ENCODE measurements at regions not wholly inside any gene's neighbourhood (a gene's known extent, or its start where the extent isn't known, plus 50 kb on each side); places are given as distances from the start of the nearest gene placed in this dataset.
"Not testable (repeated sequence)": the region's sequence is repeated elsewhere in the genome, so short reads cannot be mapped to it uniquely, and the experiment has no call there.

DNA sequence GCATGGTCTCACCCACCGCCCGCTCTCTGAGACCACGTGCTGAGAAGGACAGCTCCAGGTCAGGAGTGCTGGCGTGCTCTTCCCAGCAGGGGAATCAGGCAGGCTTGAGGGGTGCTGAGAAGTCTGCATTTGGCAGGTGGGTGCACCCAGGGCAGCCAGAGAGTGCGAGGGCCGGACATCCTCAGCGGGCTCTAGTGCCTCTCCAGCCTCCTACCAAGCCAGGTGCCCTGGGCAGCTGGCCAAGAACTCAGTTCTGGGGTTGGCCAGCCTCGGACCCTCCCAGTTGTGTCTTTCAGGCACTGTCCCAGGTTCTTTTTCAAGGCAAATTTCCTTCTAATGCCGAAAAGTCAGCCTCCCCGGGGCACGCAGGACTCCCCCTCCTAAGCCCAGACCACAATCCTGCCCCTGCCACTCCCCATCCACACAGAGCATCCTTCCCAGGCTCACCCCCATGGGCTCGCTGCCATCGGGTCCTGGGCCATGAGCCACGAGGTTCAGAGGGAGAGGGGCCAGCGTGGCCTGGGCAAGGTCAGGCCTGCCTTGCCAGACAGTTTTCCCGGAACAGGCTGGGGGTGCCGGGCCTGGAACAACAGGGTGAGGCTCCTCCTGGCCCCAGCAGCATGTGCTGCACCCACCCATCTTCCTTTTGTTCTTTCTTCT lies 52.2 kb upstream of the GPC1 start:
- DNase-seq, result no peak

DNA sequence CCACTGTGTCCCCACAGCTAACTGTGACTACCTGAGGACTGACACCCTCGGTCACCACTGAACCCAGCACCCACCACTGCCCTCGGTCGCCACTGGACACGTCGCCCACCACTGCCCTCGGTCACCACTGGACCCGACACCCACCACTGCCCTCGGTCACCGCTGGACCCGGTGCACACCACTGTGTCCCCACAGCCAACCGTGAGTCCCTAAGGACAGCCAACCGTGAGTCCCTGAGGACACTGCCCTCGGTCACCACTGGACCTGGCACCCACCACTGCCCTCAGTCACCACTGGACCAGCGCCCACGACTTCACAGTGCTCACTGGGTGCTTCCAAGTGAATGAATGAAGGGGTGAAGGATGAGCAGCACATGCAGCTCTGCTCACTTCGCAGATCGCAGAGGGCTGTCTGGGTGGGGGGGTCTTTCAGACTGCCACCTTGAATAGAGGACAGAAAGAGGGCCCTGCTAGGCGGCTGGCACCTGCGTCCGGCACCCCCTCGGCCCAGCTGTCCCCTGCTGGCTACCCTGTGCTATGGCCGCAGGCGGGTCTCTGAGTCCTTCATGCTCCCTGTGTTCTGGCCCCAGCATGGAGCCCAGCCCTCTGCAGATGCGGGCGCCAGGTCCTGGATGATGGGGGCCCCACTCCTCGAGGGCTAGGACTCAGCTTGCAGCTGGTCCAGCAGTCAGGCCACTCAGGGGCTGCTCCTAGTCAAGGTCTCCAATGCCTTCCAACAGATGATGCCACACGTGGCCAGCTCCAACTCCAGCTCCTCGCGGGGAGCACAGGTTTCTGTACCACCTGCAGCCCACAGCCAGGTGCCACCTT lies 51.4 kb upstream of the GPC1 start:
- DNase-seq, result no peak

- no peak for DNase-seq
Observed at GRCh38 chr2:240384711-240385450, 50.6 kb upstream of the GPC1 start.

GRCh38 chr2:240385451-240386161 lies 49.9 kb upstream of the GPC1 start:
- not testable (repeated sequence) for DNase-seq
